A549 (cell line): ENCODE measurements at regions not wholly inside any gene's neighbourhood (a gene's known extent, or its start where the extent isn't known, plus 50 kb on each side); places are given as distances from the start of the nearest gene placed in this dataset.

Experiments
- ATAC-seq, 2 experiments: fragments of 200-7000 bp in 1 of 2; fragments of >200 bp in 1 of 2; cut with Nextera tagmentation in 1 of 2; cut with Tn5 transposase in 1 of 2; 3 replicates each; pipeline versions ENCODE4 v1.8.0 to v1.9.1; 2018 to 2020; ENCODE audit warnings: mild to moderate bottlenecking in 1 of 2, moderate library complexity in 1 of 2
- CTCF ChIA-PET: fragments of 300-600 bp; sonication (Branson Sonifier 250); formaldehyde crosslinking; extraction: SDS; loops from one replicate; lab custom pipeline; 2021; ENCODE audit warnings: antibody characterized with exemption, inconsistent platforms; lab: Yijun Ruan, JAX
- POLR2A ChIA-PET: fragments of 350-600 bp; formaldehyde crosslinking; extraction: SDS; loops from one replicate; lab custom pipeline; 2021; ENCODE audit warnings: antibody characterized with exemption, inconsistent platforms; lab: Yijun Ruan, JAX
- DNase-seq, 2 experiments: peaks; one replicate each; pipeline versions ENCODE4 v3.0.0 to v3.0.0-alpha.2; 2011 to 2016; ENCODE audit warnings: low read depth in 1 of 2, low spot score in 1 of 2
- FAIRE-seq: peaks from 2 replicates; lab custom pipeline; 2011; peaks lifted over from hg19 to GRCh38; lab: Jason Lieb, UNC
- H3K27ac ChIP-seq, 2 experiments: fragments of >200 bp; sonication (Bioruptor Twin); formaldehyde crosslinking; 3 replicates each; pipeline ENCODE4 v1.5.1; 2016 to 2017
- H3K4me1 ChIP-seq: fragments of >200 bp; sonication (Bioruptor Twin); formaldehyde crosslinking; 3 replicates; pipeline ENCODE4 v1.6.1; 2016
- H3K4me2 ChIP-seq: fragments of >200 bp; sonication (Bioruptor Twin); formaldehyde crosslinking; 3 replicates; pipeline ENCODE4 v1.6.1; 2016
- H3K4me3 ChIP-seq: fragments of >200 bp; sonication (Bioruptor Twin); formaldehyde crosslinking; 3 replicates; pipeline ENCODE4 v1.5.1; 2016
- H3K9me3 ChIP-seq: fragments of >200 bp; sonication (Bioruptor Twin); formaldehyde crosslinking; 3 replicates; pipeline ENCODE4 v1.6.1; 2016
- BHLHE40 ChIP-seq: IDR thresholded peaks from 2 replicates; pipeline ENCODE4 v1.6.1; 2012; ENCODE audit warnings: low read depth, low read length, inconsistent platforms
- CEBPB ChIP-seq, 2 experiments: fragments of >200 bp in 1 of 2; sonication (Bioruptor Twin) in 1 of 2; formaldehyde crosslinking in 1 of 2; IDR thresholded peaks; 2 replicates each; pipeline ENCODE4 v1.6.1; 2012 to 2016
- CHD4 ChIP-seq: fragments of 200-600 bp; sonication (generic); IDR thresholded peaks from 2 replicates; pipeline ENCODE4 v1.6.1; 2016; ENCODE audit warnings: antibody characterized with exemption, mild to moderate bottlenecking, borderline replicate concordance
- CTCF ChIP-seq: fragments of >200 bp; sonication (Bioruptor Twin); formaldehyde crosslinking; IDR thresholded peaks from 3 replicates; pipeline ENCODE4 v1.5.1; 2016
- E2F6 ChIP-seq: IDR thresholded peaks from 2 replicates; pipeline ENCODE4 v1.6.1; 2012; ENCODE audit warnings: low read depth, borderline replicate concordance
- ELK1 ChIP-seq: fragments of 150-350 bp; IDR thresholded peaks from 2 replicates; pipeline ENCODE4 v1.6.1; 2014; ENCODE audit warnings: low read depth, mild to moderate bottlenecking, low read length
- GATA3 ChIP-seq: IDR thresholded peaks from 2 replicates; pipeline ENCODE4 v1.6.1; 2012; ENCODE audit warnings: borderline replicate concordance
- HDAC2 ChIP-seq: fragments of 200-600 bp; sonication (generic); IDR thresholded peaks from 2 replicates; pipeline ENCODE4 v1.6.1; 2016
- HES2 ChIP-seq: fragments of >200 bp; sonication (Bioruptor Twin); formaldehyde crosslinking; IDR thresholded peaks from 2 replicates; pipeline ENCODE4 v1.6.1; 2016
- HOXA7 ChIP-seq: fragments of 250-450 bp; sonication (Bioruptor Pico); IDR thresholded peaks from 2 replicates; pipeline ENCODE4 v1.5.0; 2020; ENCODE audit warnings: mild to moderate bottlenecking, moderate library complexity
- KDM1A ChIP-seq: fragments of 200-600 bp; sonication (generic); IDR thresholded peaks from 2 replicates; pipeline ENCODE4 v1.6.1; 2016; ENCODE audit warnings: low read depth, mild to moderate bottlenecking
- KDM5A ChIP-seq: fragments of 200-600 bp; sonication (generic); IDR thresholded peaks from 2 replicates; pipeline ENCODE4 v1.6.1; 2016; ENCODE audit warnings: antibody characterized with exemption, mild to moderate bottlenecking
- MAFK ChIP-seq: fragments of 450-650 bp; IDR thresholded peaks from 2 replicates; pipeline ENCODE4 v1.6.1; 2014; ENCODE audit not compliant: partially characterized antibody
- MAX ChIP-seq: IDR thresholded peaks from 2 replicates; pipeline ENCODE4 v1.6.1; 2012
- MAZ ChIP-seq: fragments of 150-350 bp; IDR thresholded peaks from 2 replicates; pipeline ENCODE4 v1.6.1; 2014; ENCODE audit warnings: antibody characterized with exemption, low read depth, low read length, borderline replicate concordance
- MYC ChIP-seq: IDR thresholded peaks from 2 replicates; pipeline ENCODE4 v1.6.1; 2012; ENCODE audit warnings: mild to moderate bottlenecking, inconsistent platforms, low read length, improper control_type of control experiment, borderline replicate concordance
- NPAS2 ChIP-seq: fragments of 250-450 bp; sonication (Bioruptor Pico); IDR thresholded peaks from 2 replicates; pipeline ENCODE4 v1.8.0; 2022; ENCODE audit warnings: mild to moderate bottlenecking, moderate library complexity, borderline replicate concordance
- PHF8 ChIP-seq: fragments of 200-600 bp; sonication (generic); IDR thresholded peaks from 2 replicates; pipeline ENCODE4 v1.6.1; 2016; ENCODE audit warnings: low read depth, mild to moderate bottlenecking, antibody characterized with exemption, moderate library complexity, borderline replicate concordance
- REST ChIP-seq: fragments of 200-600 bp; sonication (generic); IDR thresholded peaks from 2 replicates; pipeline ENCODE4 v1.6.1; 2016; ENCODE audit warnings: antibody characterized with exemption, mild to moderate bottlenecking, moderate library complexity
- ZC3H11A ChIP-seq: fragments of 450-650 bp; IDR thresholded peaks from 2 replicates; pipeline ENCODE4 v1.6.1; 2014; ENCODE audit warnings: antibody characterized with exemption, mild to moderate bottlenecking
- ZSCAN20 ChIP-seq: fragments of 250-450 bp; sonication (Bioruptor Pico); IDR thresholded peaks from 2 replicates; pipeline ENCODE4 v1.8.0; 2022; ENCODE audit warnings: mild to moderate bottlenecking, moderate library complexity
- WGBS: methylation state at CpG from one replicate; pipeline ENCODE4 v1.1.6; 2017; ENCODE audit errors: missing lambda C conversion rate; 5-methylcytosine and 5-hydroxymethylcytosine counted together

GRCh38 chr11:95337175-95337957 is 106.4 kb upstream of the SESN3 start (continued):
- no peak for TF ChIP-seq GATA3
- TF ChIP-seq CTCF: no peak
- TF ChIP-seq HDAC2: no peak
- no peak for TF ChIP-seq E2F6
- no peak for TF ChIP-seq REST
- TF ChIP-seq KDM5A: no peak
- TF ChIP-seq PHF8: no peak

- 75% methylated on average over 3 of the region's 3 CpGs for WGBS
- no peaks in the 10 kb centered on the region for H3K9me3 ChIP-seq
- no peak overlapping the region for H3K4me3 ChIP-seq
- no peak overlapping the region for H3K27ac ChIP-seq
- POLR2A ChIA-PET: no interaction called here
- ATAC-seq (no peak), DNase-seq (no peak), FAIRE-seq (no peak)
- H3K4me2 ChIP-seq: no peak overlapping the region
- no peaks in the 10 kb centered on the region for H3K4me1 ChIP-seq
- TF ChIP-seq REST (no peak), HES2 (no peak), CHD4 (no peak), BHLHE40 (no peak), MAFK (no peak), NPAS2 (CRISPR knock-in tag) (no peak)
- CTCF ChIA-PET: no interaction called here
Observed at GRCh38 chr11:95335989-95336388, 105.0 kb upstream of the SESN3 start.

- DNase-seq (no peak), FAIRE-seq (no peak), ATAC-seq (no peak)
- no peak overlapping the region for H3K27ac ChIP-seq
- CTCF ChIA-PET: no interaction called here
- POLR2A ChIA-PET: no interaction called here
- no peak overlapping the region for H3K4me3 ChIP-seq
- H3K4me2 ChIP-seq: no peak overlapping the region
- H3K9me3 ChIP-seq: no peaks in the 10 kb centered on the region
- 0% methylated on average over 1 of the region's 1 CpG for WGBS
- no peaks in the 10 kb centered on the region for H3K4me1 ChIP-seq
- no peak for TF ChIP-seq MYC
- TF ChIP-seq ZC3H11A: no peak
- no peak for TF ChIP-seq ELK1
- no peak for TF ChIP-seq ZSCAN20 (CRISPR knock-in tag)
- TF ChIP-seq HDAC2: no peak
- no peak for TF ChIP-seq KDM1A
- no peak for TF ChIP-seq CEBPB (IDR thresholded peaks at IDR 0.05)
- no peak for TF ChIP-seq HOXA7 (CRISPR knock-in tag)
- no peak for TF ChIP-seq MAZ
- no peak for TF ChIP-seq MAX
- TF ChIP-seq HES2: no peak
Observed at GRCh38 chr11:95331161-95331560, 100.2 kb upstream of the SESN3 start.
